HEK293T (cell line): ENCODE measurements at regions not wholly inside any gene's neighbourhood (a gene's known extent, or its start where the extent isn't known, plus 50 kb on each side); places are given as distances from the start of the nearest gene placed in this dataset.

Experiments
- ARNT ChIP-seq: fragments of 450-650 bp; IDR thresholded peaks from 2 replicates; pipeline ENCODE4 v1.6.1; 2017; ENCODE audit warnings: mild to moderate bottlenecking
- BHLHE40 ChIP-seq: fragments of 450-650 bp; IDR thresholded peaks from 2 replicates; pipeline ENCODE4 v1.6.1; 2016; ENCODE audit warnings: mild to moderate bottlenecking, moderate library complexity, borderline replicate concordance
- FOXA1 ChIP-seq: fragments of 450-650 bp; IDR thresholded peaks from 2 replicates; pipeline ENCODE4 v1.6.1; 2016; ENCODE audit warnings: mild to moderate bottlenecking
- FOXK2 ChIP-seq: fragments of 450-650 bp; IDR thresholded peaks from 2 replicates; pipeline ENCODE4 v1.6.1; 2016; ENCODE audit warnings: mild to moderate bottlenecking
- HDGF ChIP-seq: fragments of 450-650 bp; IDR thresholded peaks from 2 replicates; pipeline ENCODE4 v1.6.1; 2017; ENCODE audit warnings: antibody characterized with exemption, borderline replicate concordance
- SP1 ChIP-seq: fragments of 450-650 bp; IDR thresholded peaks from 2 replicates; pipeline ENCODE4 v1.6.1; 2017
- TARDBP ChIP-seq: fragments of 450-650 bp; IDR thresholded peaks from 2 replicates; pipeline ENCODE4 v1.6.1; 2016
- ZNF384 ChIP-seq: fragments of 450-650 bp; IDR thresholded peaks from 2 replicates; pipeline ENCODE4 v1.6.1; 2016

- TF ChIP-seq SP1 (no peak), HDGF (no peak), TARDBP (no peak), FOXA1 (no peak), BHLHE40 (no peak), ARNT (no peak), FOXK2 (no peak), ZNF384 (no peak)
These were observed 253.7 kb upstream of the HSF2 start for GRCh38 chr6:122145741-122146240.
